Mucosa of gallbladder (tissue), 1 donor: ENCODE measurements at regions not wholly inside any gene's neighbourhood (a gene's known extent, or its start where the extent isn't known, plus 50 kb on each side); places are given as distances from the start of the nearest gene placed in this dataset.

Experiments used
- DNase-seq: peaks from one replicate; pipeline ENCODE4 v3.0.0-alpha.2; 2020; ENCODE audit warnings: low spot score
- donor health status: DM: no; HTN: no; CAD: no.

DNA sequence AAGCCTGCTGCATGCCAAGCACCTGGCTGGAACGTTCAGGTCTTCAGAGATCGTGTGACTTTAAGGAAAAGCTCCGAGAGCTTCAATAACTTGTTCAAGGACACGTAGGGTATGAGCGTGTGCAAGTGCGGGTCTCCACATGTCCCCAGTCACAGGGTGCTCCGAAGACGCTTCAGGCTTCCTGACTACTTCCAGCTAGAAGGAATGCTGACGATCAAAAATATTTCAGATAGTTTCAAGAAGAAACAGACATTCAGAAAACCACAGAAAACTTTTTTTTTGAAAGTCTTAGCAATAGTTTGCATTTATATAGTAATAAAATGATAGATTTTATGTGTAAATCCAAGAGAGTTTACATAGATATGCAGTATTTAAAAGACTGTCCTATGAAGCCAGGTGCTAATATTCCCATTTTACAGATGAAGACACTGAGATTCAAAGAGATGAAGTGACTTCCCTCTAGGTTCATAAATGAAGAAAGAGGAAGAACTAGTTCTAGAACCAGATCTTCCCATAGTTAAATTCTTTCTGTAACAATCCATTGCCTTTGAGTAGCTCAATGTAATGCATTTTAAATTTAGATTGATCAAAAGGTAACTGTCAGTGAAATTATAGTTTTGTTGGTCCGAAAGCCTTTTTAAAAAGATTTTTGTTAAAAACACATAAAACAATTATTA, 247.6 kb downstream of the MYLK4 start:
- DNase-seq, result no peak

- DNase-seq, result no peak
Observed at GRCh38 chr6:2502096-2502997, 248.4 kb downstream of the MYLK4 start.

GRCh38 chr6:2497922-2498623, 252.6 kb downstream of the MYLK4 start:
- DNase-seq, result no peak

DNA sequence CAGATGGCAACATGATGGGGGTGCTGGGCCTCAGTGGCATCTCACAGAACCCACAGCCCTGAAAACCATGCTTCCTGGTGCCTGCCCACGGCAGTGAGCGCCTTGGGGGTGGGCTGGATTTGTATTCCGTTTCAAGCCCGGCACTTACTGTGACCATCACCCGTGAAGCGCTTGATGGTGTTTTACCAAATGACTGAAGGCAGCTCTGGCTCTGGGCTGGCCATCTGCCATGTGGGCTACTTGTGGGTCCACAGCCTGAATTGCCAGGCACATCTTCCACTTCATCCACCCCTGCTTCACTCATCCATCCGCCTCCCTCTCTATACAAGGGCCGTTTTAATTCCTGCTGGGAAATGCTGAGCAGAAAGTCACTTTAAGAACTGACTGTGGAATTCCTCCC, 250.9 kb upstream of the GMDS start:
- DNase-seq, result no peak

- DNase-seq, result no peak
Observed at GRCh38 chr6:2492686-2493523, 247.5 kb upstream of the GMDS start.

DNA sequence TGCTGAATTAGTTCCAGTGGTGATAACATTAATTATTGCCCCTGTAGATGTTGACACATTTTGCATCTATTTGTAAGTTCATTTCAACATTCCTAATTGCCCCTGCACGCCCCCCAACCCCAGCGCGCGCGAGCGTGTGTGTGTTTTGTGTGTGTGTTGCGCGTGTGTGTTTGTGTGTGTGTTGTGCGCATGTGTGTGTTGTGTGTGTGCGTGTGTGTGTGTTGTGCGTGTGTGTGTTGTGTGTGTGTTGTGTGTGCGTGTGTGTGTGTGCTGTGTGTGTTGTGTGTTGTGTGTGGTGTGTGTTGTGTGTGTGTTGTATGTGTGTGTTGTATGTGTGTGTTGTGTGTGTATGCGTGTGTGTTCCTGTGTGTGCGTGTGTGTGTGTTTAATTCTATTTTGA, 245.7 kb upstream of the GMDS start:
- DNase-seq, result no peak

DNA sequence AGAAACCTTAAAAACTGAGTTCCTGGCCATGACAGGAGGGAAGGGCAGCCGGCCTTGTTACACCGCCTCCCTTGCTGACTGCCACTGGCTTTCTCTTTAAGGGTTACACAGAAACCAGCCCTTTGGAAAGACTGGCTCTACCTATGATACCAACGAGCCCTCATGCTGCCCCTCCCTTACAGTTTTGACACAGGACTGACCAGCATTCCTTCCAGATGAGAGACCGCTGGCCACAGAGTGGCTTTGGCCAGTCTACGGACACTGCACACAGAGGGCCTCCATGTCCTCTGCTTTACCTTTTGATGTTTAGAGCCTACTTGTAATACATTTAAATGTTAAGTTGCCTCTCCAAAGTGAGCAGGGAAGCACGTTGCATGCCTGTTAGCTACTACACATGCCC, 243.2 kb upstream of the GMDS start:
- no peak for DNase-seq

- no peak for DNase-seq
Observed at GRCh38 chr6:2485116-2485515, 239.7 kb upstream of the GMDS start.

DNA sequence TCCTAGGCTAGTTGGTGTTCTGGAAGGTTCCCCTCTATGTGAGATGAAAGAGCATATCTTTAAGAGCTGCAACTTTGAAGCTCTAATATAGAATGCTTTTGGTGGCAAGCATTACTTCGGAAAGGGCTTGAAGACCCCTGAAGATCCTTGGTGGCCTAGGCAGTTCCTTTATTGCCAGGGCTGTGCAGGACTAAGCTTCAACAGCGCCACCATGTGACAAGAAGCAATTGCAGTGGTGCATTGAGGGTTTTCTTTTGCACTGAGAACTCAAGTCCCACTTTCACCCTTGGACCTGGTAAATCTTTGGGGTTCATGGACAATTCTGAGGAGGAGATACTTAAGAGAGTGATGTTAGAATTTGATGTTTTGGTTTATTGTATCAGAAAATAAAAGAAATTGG, 237.4 kb upstream of the GMDS start:
- DNase-seq, result no peak

- no peak for DNase-seq
Observed at GRCh38 chr6:2481307-2481706, 235.9 kb upstream of the GMDS start.

DNA sequence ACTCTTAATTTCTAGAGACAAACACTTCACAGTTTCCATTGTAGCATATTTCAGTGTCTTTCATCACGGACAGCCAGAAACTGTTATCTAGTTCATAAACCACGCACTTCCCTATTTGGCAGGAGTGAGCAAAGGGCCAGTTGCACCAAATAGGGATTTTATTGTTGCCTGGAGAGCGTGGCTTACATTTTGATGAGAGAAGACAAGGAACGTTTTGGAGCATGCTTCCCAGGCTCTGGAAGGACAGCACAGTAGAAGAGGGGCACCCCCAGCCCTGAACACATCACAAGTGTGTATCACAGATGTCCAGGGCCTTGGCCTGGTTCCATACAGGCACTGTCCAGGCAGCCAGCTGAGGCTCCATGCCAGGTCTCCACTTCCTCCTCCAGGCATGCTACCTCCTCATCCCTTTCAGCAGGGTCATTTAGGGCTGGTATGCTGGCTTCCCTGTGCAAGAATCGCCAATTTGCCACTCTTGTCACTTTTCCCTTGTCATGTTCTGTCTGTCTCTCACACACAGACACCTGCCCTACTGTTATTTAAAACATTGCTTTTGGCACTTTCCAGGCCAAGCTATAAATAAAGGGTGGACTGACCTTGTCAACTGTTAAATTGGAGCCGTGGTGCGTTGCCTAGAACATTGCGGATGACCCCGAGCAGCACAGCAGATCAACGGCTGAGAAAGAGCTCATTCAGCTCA, 235.0 kb upstream of the GMDS start:
- DNase-seq, result peak; percentile 23

GRCh38 chr6:2478200-2478599, 232.8 kb upstream of the GMDS start:
- DNase-seq, result no peak

DNA sequence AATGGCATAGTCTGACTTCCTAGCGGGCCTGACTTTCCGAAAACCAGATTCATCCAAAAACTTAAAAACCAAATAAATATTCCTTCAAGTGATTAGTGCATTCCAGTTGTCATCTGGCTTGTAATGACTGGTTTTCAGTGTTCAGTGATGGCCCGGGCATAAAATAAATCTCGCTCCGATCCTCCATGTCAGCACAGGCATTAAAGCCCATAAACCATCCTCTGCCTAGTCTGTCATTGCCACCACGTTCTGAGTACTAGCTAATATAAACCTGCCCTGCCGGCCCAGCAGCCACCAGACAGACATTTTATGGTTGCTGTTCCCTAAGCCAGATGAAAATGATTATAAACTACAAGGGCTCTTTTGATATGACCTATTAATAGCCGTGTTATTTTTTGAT, 232.3 kb upstream of the GMDS start:
- no peak for DNase-seq

DNA sequence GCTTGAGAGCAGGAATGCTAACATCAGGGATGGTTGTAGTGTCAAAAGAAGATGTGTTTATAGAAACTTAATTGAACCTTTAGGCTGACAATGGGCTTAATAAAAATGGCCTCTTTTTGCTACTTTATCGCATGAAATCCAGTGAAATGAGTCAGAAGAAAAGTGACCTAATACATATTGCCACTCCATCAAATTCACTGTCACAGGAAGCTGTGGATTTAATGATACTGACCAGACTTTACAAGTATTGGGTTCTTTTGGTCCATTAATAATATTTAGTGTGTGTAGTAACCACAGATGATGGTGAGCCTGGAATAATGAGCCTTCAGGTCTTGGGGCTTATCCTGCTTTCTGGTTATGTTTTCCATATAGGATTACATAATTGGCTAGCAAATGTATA, 231.8 kb upstream of the GMDS start:
- DNase-seq, result no peak

DNA sequence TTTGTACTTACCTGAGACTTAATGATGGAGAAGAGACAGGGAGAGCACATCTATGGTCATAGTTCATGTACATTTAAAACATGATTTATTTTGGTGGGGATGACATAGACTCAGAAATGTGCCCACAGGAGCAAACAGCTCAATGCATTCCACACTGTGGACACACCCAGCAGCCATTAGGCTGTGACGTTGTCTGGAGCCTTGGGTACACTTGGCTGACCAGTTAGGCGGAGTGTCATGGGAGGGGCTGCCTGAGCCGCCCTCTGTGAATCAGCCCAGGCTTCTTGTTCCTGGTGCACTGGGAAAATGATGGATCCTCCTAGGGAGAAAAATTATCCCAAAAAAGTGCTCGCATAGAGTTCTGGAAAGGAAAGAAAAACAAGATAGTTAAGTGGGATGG, 231.0 kb upstream of the GMDS start:
- DNase-seq, result peak; percentile 70

DNA sequence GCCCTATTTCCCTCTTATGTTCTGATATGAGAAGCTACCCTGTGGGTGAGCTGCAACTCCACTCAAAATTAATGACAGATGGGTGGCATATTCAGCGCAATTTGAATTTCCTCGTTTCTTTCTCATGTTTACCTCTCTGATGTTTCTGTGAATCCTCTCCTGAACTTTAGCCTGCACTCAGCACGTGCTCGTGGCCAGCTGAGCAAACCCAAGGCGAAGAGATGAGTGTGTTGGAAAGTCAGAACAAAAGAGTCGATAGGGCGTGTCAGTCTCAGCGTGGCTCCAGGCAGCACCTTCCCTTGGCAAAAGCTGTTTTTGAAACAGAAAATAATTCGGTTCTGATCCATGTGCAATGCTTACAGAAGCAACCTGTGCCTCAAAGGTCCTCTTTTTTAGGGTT, 226.1 kb upstream of the GMDS start:
- DNase-seq, result peak; percentile 57

DNA sequence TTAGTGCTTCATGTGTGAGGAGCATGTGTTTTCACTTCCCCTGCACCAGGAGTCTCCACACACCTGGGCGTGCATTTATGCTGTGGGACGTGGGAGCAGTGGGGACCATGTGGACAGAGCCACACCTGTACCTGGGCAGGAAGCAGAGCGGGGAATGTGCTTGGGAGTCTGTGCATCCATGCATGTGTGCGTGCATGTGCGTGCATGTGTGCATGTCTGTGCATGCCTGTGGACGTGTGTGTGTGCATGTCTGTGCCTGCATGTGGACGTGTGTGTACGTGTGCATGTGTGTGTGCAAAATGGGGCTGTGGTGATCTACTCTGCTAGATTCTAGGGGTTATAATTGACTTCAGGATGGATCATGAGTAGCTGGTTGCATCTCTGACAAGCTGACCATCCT, 224.0 kb upstream of the GMDS start:
- no peak for DNase-seq

DNA sequence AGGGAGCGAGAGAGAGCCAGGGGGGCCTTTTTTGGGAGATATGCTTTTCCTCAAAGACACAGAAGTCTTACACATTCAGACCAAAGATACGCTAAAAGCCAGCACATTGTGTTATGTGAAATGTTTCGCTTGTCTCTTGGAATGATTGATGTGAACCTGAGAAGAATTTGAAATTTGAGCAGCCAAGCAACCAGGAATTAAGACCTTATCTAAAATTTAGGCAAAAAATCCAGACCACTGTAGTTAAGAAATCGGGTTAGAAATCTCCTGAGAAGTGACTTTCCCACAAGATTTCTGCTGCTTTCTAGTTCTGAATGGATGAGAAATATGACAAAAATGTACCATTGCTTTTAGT, 223.2 kb upstream of the GMDS start:
- no peak for DNase-seq

GRCh38 chr6:2467929-2468600, 222.7 kb upstream of the GMDS start:
- DNase-seq, result no peak

- DNase-seq, result no peak
Observed at GRCh38 chr6:2465336-2465735, 219.9 kb upstream of the GMDS start.

- DNase-seq, result no peak
Observed at GRCh38 chr6:2464641-2465040, 219.2 kb upstream of the GMDS start.
